HEK293T (cell line): ENCODE measurements at regions not wholly inside any gene's neighbourhood (a gene's known extent, or its start where the extent isn't known, plus 50 kb on each side); places are given as distances from the start of the nearest gene placed in this dataset.

Experiments
- LEF1 ChIP-seq: fragments of 450-650 bp; IDR thresholded peaks from 2 replicates; pipeline ENCODE4 v1.6.1; 2017; ENCODE audit warnings: mild to moderate bottlenecking, borderline replicate concordance
- SP1 ChIP-seq: fragments of 450-650 bp; IDR thresholded peaks from 2 replicates; pipeline ENCODE4 v1.6.1; 2017
- ZNF384 ChIP-seq: fragments of 450-650 bp; IDR thresholded peaks from 2 replicates; pipeline ENCODE4 v1.6.1; 2016

DNA sequence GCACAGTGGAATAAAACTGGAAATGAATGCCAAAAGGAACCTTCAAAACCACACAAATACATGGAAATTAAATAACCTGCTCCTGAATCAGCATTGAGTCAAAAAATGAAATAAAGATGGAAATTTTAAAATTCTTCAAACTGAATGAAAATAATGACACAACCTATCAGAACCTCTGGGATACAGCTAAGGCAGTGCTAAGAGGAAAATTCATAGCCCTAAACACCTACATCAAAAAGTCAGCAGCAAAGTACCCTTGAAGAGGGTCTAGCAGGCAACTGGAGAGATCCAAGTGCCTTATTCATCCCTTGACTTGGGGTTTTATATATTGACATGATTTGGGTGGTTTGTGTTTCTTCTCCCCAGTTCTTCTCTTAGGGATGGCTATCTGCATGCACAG is 294.1 kb downstream of the PMP22 start:
- TF ChIP-seq ZNF384 (no peak), SP1 (no peak), LEF1 (no peak)
